HG03280 (cell line): ENCODE measurements at regions not wholly inside any gene's neighbourhood (a gene's known extent, or its start where the extent isn't known, plus 50 kb on each side); places are given as distances from the start of the nearest gene placed in this dataset.
"Not testable (repeated sequence)": the region's sequence is repeated elsewhere in the genome, so short reads cannot be mapped to it uniquely, and the experiment has no call there.

Experiments
- ATAC-seq: cut with Tn5 transposase; IDR thresholded peaks from one replicate; pipeline ENCODE4 v1.9.1; 2021; ENCODE audit warnings: mild to moderate bottlenecking, moderate library complexity; ENCODE audit not compliant: unreplicated experiment

GRCh38 chr5:93235761-93236160 is 345.3 kb downstream of the NR2F1-AS1 start:
- no peak for ATAC-seq

- no peak for ATAC-seq
Observed at GRCh38 chr5:93226202-93226735, 354.8 kb downstream of the NR2F1-AS1 start.

- ATAC-seq, result no peak
Observed at GRCh38 chr5:93225748-93226147, 355.3 kb downstream of the NR2F1-AS1 start.

- no peak for ATAC-seq
Observed at GRCh38 chr5:93224624-93225023, 356.4 kb downstream of the NR2F1-AS1 start.

GRCh38 chr5:93221773-93222172 is 359.2 kb downstream of the NR2F1-AS1 start:
- ATAC-seq, result no peak

GRCh38 chr5:93220431-93220830 is 360.6 kb downstream of the NR2F1-AS1 start:
- ATAC-seq, result no peak

- no peak for ATAC-seq
Observed at GRCh38 chr5:93219641-93220145, 361.3 kb downstream of the NR2F1-AS1 start.

- not testable (repeated sequence) for ATAC-seq
Observed at GRCh38 chr5:93213111-93213794, 367.8 kb downstream of the NR2F1-AS1 start.

- ATAC-seq, result no peak
Observed at GRCh38 chr5:93209476-93209875, 371.5 kb downstream of the NR2F1-AS1 start.

- ATAC-seq, result no peak
Observed at GRCh38 chr5:93208141-93208751, 372.8 kb downstream of the NR2F1-AS1 start.

GRCh38 chr5:93206203-93206602 is 374.8 kb downstream of the NR2F1-AS1 start:
- ATAC-seq, result no peak

GRCh38 chr5:93201061-93201460 is 380.0 kb downstream of the NR2F1-AS1 start:
- no peak for ATAC-seq

GRCh38 chr5:93196986-93197385 is 384.0 kb downstream of the NR2F1-AS1 start:
- ATAC-seq, result no peak

- no peak for ATAC-seq
Observed at GRCh38 chr5:93193431-93194347, 387.3 kb downstream of the NR2F1-AS1 start.

- ATAC-seq, result no peak
Observed at GRCh38 chr5:93192683-93193082, 388.3 kb downstream of the NR2F1-AS1 start.

- ATAC-seq, result no peak
Observed at GRCh38 chr5:93192087-93192486, 388.9 kb downstream of the NR2F1-AS1 start.

- ATAC-seq, result no peak
Observed at GRCh38 chr5:93191035-93191817, 389.8 kb downstream of the NR2F1-AS1 start.

- ATAC-seq, result no peak
Observed at GRCh38 chr5:93189707-93190120, 391.3 kb downstream of the NR2F1-AS1 start.

GRCh38 chr5:93188876-93189485 is 392.0 kb downstream of the NR2F1-AS1 start:
- no peak for ATAC-seq
